MCF 10A (cell line): ENCODE measurements at regions not wholly inside any gene's neighbourhood (a gene's known extent, or its start where the extent isn't known, plus 50 kb on each side); places are given as distances from the start of the nearest gene placed in this dataset.

Source experiments
- BruUV-seq: library from RNA; stranded (reverse); fragments of 400-500 nt; replicated peaks from 2 replicates; lab custom pipeline; 2021; lab: Mats Ljungman, UMichigan
- CTCF ChIA-PET: fragments of 300-600 bp; sonication (Branson Sonifier 250); formaldehyde crosslinking; extraction: SDS; loops from one replicate; lab custom pipeline; 2021; ENCODE audit warnings: antibody characterized with exemption, inconsistent platforms; lab: Yijun Ruan, JAX
- POLR2A ChIA-PET: fragments of 300-600, 350-650 bp; sonication (Branson Sonifier 250); formaldehyde crosslinking; extraction: SDS; loops from one replicate; lab custom pipeline; 2020; ENCODE audit warnings: antibody characterized with exemption, inconsistent platforms; lab: Yijun Ruan, JAX
- DNase-seq: peaks from one replicate; pipeline ENCODE4 v3.0.0-alpha.2; 2018; ENCODE audit not compliant: unreplicated experiment
- H3K27ac Mint-ChIP-seq: one replicate; pipeline ENCODE4 v1.8.0; 2022; ENCODE audit warnings: mild to moderate bottlenecking, low read depth, mixed read lengths; ENCODE audit not compliant: unreplicated experiment
- H3K27me3 Mint-ChIP-seq: one replicate; pipeline ENCODE4 v1.8.0; 2022; ENCODE audit warnings: mixed read lengths; ENCODE audit not compliant: insufficient read depth, unreplicated experiment
- H3K36me3 Mint-ChIP-seq: one replicate; pipeline ENCODE4 v1.8.0; 2022; ENCODE audit warnings: mild to moderate bottlenecking, moderate library complexity, mixed read lengths; ENCODE audit not compliant: insufficient read depth, unreplicated experiment
- H3K4me1 Mint-ChIP-seq: one replicate; pipeline ENCODE4 v1.8.0; 2022; ENCODE audit warnings: mixed read lengths; ENCODE audit not compliant: insufficient read depth, unreplicated experiment
- H3K4me3 Mint-ChIP-seq: one replicate; pipeline ENCODE4 v1.8.0; 2022; ENCODE audit warnings: mild to moderate bottlenecking, moderate library complexity, mixed read lengths; ENCODE audit not compliant: unreplicated experiment
- H3K9me3 Mint-ChIP-seq: one replicate; pipeline ENCODE4 v1.8.0; 2022; ENCODE audit warnings: mixed read lengths; ENCODE audit not compliant: unreplicated experiment
- CTCF ChIP-seq: fragments of 200-600 bp; IDR thresholded peaks from one replicate; pipeline ENCODE4 v1.8.0; 2022; ENCODE audit warnings: antibody characterized with exemption, mild to moderate bottlenecking; ENCODE audit not compliant: unreplicated experiment
- intact Hi-C: fragments of 100-400 bp; cut with micrococcal nuclease; formaldehyde crosslinking; loops from 2 replicates; pipeline ENCODE4 v1.14.1; 2022

DNA sequence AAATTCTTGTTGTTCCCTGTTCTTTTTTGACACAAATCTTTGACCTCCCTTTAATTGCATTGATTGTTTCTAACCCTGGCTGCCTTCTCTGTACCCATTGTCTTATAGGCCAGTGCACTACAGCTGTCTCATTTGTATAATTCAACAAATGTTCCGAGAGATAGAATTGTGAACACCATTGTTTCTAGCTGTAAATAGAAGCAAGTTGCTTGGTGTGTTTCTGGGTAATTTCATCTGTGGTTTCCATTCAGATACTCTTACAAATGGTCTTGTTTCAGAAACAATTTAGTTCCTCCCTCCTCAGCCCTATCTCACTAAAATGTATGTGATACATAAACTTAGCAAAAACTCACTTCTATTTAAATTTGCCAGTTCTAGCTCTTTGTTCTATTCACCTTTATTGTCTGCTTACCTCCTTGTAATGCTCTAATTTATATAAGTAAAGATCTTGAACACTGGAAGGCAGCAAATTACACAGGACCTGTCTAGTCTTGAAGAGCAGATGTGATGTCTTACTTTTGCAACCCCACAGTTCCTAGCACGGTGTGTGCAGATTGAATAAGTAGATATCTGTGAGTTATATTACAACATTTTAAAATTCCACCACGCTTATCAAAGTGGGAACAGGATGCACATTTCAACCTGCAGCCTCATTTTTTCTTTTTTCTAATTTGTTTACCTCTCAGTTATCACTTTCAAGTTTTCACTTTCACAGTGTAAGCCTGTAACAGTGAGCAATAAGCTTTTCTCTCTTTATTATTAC lies 515.6 kb upstream of the ZP4 start:
- no peaks in the 10 kb centered on the region for H3K27me3 Mint-ChIP-seq
- no peak overlapping the region for H3K4me3 Mint-ChIP-seq
- ChIA-PET CTCF (interaction anchor here (0.6 to 1.2 kb wide), 4 partner anchors 14 to 997 kb away, joined by 3 read pairs; no protein-coding TSS in a partner anchor), POLR2A (interaction anchor here (0.7 kb wide), 1 partner anchor 14 kb away, joined by 3 read pairs; no protein-coding TSS in a partner anchor)
- no peak for DNase-seq
- intact Hi-C loops, result no loop called here
- BruUV-seq, result no TSS peak
- H3K4me1 Mint-ChIP-seq, result peaks cover 7% of the 10 kb centered on the region
- no peak for TF ChIP-seq CTCF
- no peaks in the 10 kb centered on the region for H3K9me3 Mint-ChIP-seq
- H3K36me3 Mint-ChIP-seq, result no peaks in the 10 kb centered on the region
- no peak overlapping the region for H3K27ac Mint-ChIP-seq

DNA sequence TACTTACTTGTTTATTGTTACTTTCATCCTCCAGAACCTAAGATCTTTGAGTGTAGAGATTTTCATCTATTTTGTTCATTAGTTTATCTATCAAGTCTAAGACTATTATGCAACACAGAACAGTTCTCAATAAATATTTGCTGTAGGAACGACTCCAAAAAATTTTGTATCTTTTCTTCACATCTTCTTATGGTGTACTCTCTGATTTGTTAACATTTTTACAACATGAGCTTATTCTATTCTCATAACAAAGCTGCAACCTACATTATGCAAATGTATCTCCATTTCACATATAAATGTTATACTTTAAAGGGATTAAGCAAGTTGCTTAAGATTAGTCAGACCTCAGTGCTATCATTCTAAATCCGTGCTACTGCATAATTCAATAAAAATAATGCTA lies 514.2 kb upstream of the ZP4 start:
- no peaks in the 10 kb centered on the region for H3K27me3 Mint-ChIP-seq
- H3K4me1 Mint-ChIP-seq, result peaks cover 7% of the 10 kb centered on the region
- ChIA-PET POLR2A (interaction anchor here (0.7 to 0.8 kb wide), 3 partner anchors 12 to 534 kb away, joined by 3 read pairs; no protein-coding TSS in a partner anchor), CTCF (interaction anchor here (0.7 to 1.2 kb wide), 3 partner anchors 8 to 524 kb away, joined by 3 to 4 read pairs (median 3); no protein-coding TSS in a partner anchor)
- H3K27ac Mint-ChIP-seq, result no peak overlapping the region
- TF ChIP-seq CTCF, result no peak
- no TSS peak for BruUV-seq
- H3K9me3 Mint-ChIP-seq, result no peaks in the 10 kb centered on the region
- no peak overlapping the region for H3K4me3 Mint-ChIP-seq
- DNase-seq, result no peak
- H3K36me3 Mint-ChIP-seq, result no peaks in the 10 kb centered on the region
- intact Hi-C loops, result no loop called here

DNA sequence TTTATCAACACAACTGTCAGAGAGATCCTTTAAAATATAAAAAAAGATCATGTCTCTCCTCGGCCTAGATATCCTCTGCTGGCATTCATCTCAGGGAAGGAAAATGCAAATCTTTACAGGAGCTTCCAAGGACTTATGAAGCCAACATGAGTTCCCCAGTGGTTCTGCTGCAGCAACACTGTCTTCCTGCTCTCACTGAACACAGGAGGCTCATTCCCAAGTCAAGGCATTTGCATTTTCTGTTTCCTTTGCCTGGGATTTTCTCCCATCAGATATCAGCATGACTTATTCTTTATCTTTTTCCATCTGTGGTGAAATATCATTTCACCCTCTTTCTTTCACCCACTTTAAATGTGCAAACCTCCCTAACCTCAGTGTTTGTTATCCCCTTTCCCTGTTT lies 513.8 kb upstream of the ZP4 start:
- Mint-ChIP-seq H3K36me3 (no peaks in the 10 kb centered on the region), H3K27me3 (no peaks in the 10 kb centered on the region), H3K4me3 (no peak overlapping the region), H3K27ac (no peak overlapping the region), H3K9me3 (no peaks in the 10 kb centered on the region), H3K4me1 (peaks cover 6% of the 10 kb centered on the region)
- TF ChIP-seq CTCF, result no peak
- no TSS peak for BruUV-seq
- POLR2A ChIA-PET, result interaction anchor here (0.6 to 0.8 kb wide), 4 partner anchors 12 to 958 kb away, joined by 3 read pairs; no protein-coding TSS in a partner anchor
- intact Hi-C loops, result no loop called here
- DNase-seq, result no peak
- CTCF ChIA-PET, result interaction anchor here (0.7 to 1.2 kb wide), 3 partner anchors 9 to 524 kb away, joined by 3 to 4 read pairs (median 3); no protein-coding TSS in a partner anchor

DNA sequence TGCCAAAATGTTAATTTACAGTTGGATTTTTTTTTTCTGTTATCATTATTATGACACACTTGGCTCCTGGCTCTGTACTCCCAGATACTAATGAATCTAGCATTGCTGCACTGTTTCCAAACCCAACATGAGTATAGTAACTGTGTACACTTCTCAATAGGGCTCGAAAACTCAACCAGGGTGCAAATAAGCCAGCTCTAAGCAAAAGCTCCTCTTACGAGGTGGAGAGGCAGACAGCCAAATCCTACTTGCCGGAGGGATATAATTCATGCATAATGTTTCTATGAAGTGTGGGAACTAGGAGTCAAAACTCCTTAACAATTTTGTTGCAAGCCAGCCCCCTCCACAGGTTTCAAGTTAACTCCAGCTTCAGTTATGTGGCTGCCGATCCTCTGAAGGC lies 510.4 kb upstream of the ZP4 start:
- Mint-ChIP-seq H3K4me1 (no peaks in the 10 kb centered on the region), H3K36me3 (no peaks in the 10 kb centered on the region), H3K27ac (no peak overlapping the region), H3K4me3 (no peak overlapping the region), H3K9me3 (no peaks in the 10 kb centered on the region), H3K27me3 (no peaks in the 10 kb centered on the region)
- ChIA-PET CTCF (interaction anchor here (0.5 to 1.2 kb wide), 6 partner anchors 23 to 1329 kb away, joined by 3 to 6 read pairs (median 3); no protein-coding TSS in a partner anchor), POLR2A (no interaction called here)
- intact Hi-C loops, result no loop called here
- no peak for TF ChIP-seq CTCF
- no TSS peak for BruUV-seq
- no peak for DNase-seq
